H1 (cell line): ENCODE measurements at regions not wholly inside any gene's neighbourhood (a gene's known extent, or its start where the extent isn't known, plus 50 kb on each side); places are given as distances from the start of the nearest gene placed in this dataset.

Source experiments
- TF ChIP-seq, protein P1 (sequence below): fragments of 300-600 bp; sonication (generic); IDR thresholded peaks from 2 replicates; pipeline ENCODE4 v1.7.1; 2012; ENCODE audit warnings: low read length, moderate library complexity, mild to moderate bottlenecking, inconsistent platforms; ENCODE audit not compliant: insufficient replicate concordance

DNA sequence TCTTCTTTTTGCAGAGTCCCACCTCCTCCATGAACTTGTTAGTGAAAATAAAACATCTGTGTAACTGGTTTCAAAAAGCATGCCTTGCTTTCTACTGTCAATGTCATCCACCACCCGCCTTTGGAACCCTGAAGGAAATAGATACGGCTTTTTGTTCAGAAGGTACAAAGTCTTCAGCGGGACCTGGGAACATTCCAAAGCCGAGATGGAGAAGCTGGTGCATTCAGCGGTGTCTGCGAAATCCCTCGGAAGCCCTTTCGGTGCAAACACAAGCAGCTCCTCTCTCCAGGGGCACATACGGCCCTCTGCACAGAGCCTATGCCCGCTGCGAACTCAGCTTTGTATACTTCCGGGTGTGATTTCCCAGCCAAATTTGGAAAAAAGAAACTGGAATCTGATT is 555.8 kb upstream of the SALL3 start (continued):
- TF ChIP-seq, protein P1, sequence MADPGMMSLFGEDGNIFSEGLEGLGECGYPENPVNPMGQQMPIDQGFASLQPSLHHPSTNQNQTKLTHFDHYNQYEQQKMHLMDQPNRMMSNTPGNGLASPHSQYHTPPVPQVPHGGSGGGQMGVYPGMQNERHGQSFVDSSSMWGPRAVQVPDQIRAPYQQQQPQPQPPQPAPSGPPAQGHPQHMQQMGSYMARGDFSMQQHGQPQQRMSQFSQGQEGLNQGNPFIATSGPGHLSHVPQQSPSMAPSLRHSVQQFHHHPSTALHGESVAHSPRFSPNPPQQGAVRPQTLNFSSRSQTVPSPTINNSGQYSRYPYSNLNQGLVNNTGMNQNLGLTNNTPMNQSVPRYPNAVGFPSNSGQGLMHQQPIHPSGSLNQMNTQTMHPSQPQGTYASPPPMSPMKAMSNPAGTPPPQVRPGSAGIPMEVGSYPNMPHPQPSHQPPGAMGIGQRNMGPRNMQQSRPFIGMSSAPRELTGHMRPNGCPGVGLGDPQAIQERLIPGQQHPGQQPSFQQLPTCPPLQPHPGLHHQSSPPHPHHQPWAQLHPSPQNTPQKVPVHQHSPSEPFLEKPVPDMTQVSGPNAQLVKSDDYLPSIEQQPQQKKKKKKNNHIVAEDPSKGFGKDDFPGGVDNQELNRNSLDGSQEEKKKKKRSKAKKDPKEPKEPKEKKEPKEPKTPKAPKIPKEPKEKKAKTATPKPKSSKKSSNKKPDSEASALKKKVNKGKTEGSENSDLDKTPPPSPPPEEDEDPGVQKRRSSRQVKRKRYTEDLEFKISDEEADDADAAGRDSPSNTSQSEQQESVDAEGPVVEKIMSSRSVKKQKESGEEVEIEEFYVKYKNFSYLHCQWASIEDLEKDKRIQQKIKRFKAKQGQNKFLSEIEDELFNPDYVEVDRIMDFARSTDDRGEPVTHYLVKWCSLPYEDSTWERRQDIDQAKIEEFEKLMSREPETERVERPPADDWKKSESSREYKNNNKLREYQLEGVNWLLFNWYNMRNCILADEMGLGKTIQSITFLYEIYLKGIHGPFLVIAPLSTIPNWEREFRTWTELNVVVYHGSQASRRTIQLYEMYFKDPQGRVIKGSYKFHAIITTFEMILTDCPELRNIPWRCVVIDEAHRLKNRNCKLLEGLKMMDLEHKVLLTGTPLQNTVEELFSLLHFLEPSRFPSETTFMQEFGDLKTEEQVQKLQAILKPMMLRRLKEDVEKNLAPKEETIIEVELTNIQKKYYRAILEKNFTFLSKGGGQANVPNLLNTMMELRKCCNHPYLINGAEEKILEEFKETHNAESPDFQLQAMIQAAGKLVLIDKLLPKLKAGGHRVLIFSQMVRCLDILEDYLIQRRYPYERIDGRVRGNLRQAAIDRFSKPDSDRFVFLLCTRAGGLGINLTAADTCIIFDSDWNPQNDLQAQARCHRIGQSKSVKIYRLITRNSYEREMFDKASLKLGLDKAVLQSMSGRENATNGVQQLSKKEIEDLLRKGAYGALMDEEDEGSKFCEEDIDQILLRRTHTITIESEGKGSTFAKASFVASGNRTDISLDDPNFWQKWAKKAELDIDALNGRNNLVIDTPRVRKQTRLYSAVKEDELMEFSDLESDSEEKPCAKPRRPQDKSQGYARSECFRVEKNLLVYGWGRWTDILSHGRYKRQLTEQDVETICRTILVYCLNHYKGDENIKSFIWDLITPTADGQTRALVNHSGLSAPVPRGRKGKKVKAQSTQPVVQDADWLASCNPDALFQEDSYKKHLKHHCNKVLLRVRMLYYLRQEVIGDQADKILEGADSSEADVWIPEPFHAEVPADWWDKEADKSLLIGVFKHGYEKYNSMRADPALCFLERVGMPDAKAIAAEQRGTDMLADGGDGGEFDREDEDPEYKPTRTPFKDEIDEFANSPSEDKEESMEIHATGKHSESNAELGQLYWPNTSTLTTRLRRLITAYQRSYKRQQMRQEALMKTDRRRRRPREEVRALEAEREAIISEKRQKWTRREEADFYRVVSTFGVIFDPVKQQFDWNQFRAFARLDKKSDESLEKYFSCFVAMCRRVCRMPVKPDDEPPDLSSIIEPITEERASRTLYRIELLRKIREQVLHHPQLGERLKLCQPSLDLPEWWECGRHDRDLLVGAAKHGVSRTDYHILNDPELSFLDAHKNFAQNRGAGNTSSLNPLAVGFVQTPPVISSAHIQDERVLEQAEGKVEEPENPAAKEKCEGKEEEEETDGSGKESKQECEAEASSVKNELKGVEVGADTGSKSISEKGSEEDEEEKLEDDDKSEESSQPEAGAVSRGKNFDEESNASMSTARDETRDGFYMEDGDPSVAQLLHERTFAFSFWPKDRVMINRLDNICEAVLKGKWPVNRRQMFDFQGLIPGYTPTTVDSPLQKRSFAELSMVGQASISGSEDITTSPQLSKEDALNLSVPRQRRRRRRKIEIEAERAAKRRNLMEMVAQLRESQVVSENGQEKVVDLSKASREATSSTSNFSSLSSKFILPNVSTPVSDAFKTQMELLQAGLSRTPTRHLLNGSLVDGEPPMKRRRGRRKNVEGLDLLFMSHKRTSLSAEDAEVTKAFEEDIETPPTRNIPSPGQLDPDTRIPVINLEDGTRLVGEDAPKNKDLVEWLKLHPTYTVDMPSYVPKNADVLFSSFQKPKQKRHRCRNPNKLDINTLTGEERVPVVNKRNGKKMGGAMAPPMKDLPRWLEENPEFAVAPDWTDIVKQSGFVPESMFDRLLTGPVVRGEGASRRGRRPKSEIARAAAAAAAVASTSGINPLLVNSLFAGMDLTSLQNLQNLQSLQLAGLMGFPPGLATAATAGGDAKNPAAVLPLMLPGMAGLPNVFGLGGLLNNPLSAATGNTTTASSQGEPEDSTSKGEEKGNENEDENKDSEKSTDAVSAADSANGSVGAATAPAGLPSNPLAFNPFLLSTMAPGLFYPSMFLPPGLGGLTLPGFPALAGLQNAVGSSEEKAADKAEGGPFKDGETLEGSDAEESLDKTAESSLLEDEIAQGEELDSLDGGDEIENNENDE, result no peak
- TF ChIP-seq, all 59 proteins: peak for 0
